Right ventricle myocardium inferior (tissue), 1 donor: ENCODE measurements at regions not wholly inside any gene's neighbourhood (a gene's known extent, or its start where the extent isn't known, plus 50 kb on each side); places are given as distances from the start of the nearest gene placed in this dataset.
"Not testable (repeated sequence)": the region's sequence is repeated elsewhere in the genome, so short reads cannot be mapped to it uniquely, and the experiment has no call there.

ENCODE experiments used
- ATAC-seq: fragments of 200-7000 bp; cut with Tn5 transposase; one replicate; pipeline ENCODE4 v1.9.1; 2020; ENCODE audit warnings: mild to moderate bottlenecking, moderate library complexity
- DNase-seq: peaks from one replicate; pipeline ENCODE4 v3.0.0; 2021; ENCODE audit errors: missing footprints
- intact Hi-C: fragments of 100-400 bp; cut with DNase I; formaldehyde crosslinking; loops from one replicate; pipeline ENCODE4 v1.11.0; 2022
- donor health status: DM: no; HTN: yes; CAD: no; lungs with severe emphysema.

DNA sequence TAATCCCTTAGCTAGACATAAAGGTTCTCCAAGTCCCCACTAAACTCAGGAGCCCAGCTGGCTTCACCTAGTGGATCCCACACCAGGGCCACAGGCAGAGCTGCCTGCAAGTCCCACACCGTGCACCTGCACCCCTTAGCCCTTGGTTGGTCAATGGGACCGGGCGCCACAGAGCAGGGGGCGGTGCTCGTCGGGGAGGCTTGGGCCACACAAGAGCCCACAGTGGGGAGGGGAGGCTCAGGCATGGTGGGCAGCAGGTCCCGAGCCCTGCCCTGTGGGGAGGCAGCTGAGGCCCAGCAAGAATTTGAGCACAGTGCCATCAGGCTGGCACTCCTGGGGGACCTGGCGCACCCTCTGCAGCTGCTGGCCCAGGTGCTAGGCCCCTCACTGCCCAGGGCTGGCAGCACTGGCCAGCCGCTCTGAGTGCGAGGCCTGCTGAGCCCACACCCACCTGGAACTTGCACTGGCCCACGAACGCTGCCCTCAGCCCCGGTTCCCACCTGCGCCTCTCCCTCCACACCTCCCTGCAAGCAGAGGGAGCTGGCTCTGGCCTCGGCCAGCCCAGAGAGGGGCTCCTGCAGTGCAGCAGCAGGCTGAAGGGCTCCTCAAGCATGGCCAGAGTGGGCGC is 101.7 kb upstream of the PGR start:
- DNase-seq, ATAC-seq, intact Hi-C loops: not testable (repeated sequence)

DNA sequence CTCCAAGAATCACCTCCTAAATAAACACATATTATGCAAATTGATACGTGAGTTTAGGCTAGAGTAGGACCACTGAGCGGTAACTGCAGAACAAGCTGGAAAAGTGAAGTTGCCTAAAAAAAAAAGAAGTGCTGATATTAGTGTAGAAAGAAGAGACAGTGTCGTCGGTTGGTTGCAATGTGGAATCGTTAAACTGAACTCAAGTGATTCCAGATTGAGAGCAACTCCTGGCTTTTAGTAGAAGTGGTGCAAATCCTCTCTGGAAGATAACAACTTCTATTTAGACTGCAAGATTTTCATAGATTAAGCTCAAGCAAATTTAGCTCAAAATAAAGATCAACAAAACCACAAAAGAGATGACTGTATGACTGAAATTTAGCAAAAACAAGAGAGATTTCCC is 97.0 kb upstream of the PGR start:
- no peak for DNase-seq
- intact Hi-C loops = no loop called here
- ATAC-seq = no peak

DNA sequence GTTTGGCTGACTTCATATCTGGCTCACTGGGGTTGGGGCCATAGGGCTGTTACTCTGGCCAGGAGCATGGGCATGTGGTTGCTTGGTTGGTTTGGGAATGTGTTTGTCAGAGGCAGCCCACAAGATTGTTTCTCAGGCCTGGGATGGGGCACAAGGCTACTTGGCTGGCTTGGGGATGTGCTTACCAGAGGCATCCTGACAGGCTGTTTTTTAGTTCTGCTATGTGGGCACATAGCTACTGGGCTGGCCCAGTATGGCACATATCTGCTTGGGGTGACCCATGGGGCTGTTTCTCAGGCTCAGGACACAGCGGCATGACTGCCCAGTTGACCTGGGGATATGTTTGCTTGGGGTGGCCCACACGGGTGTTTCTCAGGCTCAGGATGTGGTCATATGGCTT is 94.6 kb upstream of the PGR start:
- intact Hi-C loops = no loop called here
- ATAC-seq = no peak

DNA sequence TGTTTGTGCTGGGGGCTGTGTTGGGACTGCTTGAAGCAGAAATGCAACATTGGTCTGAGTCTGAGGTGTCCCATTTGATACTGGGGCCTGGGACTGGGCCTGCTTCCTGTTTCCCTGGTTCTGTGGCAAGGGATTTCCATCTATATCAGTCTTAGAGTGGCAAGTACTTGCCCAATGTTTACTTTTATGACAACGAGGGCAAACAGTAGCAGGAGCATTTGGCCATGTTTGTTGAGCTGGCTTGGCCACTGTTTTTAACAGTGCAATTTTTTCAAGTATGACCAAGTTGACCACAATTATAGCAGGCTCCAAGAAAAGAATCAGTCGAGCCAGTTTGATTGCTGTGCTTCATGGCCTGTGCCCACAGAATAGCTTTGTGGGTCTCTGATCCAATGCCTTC is 88.5 kb upstream of the PGR start:
- DNase-seq, intact Hi-C loops, ATAC-seq: not testable (repeated sequence)

More for the DNA sequence above, 94.6 kb upstream of the PGR start:
- no peak for DNase-seq

DNA sequence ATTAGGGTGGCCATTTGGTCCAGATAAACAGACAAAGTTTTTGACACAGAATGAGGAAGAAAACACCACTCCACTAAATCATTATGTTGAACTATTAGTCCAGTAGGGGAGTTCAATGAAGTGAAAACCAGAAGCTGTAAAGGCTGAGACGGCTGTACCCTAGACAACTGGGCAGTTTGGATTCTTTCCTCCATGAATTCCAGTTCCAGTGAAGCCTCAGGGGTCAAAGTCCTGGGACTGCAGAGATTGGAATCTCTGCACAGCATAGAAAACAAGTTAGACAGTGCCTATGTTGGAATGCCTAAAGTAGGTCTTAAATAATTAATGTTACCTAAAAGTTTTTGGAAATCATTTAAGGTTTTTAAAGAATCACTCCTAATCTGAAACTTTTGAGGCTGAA is 86.5 kb upstream of the PGR start:
- DNase-seq, intact Hi-C loops, ATAC-seq: not testable (repeated sequence)

DNA sequence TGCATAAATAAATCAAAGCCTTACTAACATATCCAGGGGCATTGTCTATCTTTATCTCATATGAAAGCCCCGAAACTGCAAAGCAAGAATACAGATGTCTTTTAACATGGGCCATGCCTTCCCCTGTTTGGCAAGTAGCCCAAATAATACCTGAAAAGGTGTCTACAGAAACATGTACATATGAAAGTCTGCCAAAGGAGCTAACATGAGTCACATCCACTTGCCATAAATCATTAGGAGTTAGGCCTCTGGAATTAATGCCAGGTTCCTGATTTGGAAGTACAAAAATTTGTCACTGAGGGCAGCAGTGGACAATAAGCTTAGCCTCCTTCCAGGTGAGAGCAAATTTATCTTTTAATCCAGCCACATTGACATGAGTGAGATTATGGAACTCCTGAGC is 85.5 kb upstream of the PGR start:
- DNase-seq = no peak
- intact Hi-C loops = no loop called here
- no peak for ATAC-seq

DNA sequence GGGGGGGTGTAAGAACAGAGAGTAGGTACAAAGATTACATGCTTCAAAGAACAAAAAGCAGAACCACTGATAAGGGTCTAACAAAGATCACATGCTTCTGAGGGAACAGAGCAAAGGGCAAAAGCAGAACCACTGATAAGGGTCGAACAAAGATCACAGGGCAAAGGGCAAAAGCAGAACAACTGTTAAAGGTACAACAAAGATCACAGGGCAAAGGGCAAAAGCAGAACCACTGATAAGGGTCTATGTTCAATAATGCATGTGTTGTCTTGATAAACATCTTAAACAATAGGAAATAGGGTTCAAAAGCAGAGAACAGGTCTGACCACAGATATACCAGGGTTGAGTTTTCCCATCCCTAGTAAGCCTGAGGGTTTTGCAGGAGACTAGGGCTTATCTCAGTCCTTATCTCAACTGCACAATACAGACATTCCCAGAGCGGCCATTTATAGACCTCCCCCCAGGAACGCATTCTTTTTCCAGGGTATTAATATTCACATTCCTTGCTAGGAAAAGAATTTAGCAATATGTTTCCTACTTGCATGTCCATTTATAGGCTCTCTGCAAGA is 81.9 kb upstream of the PGR start:
- no peak for ATAC-seq
- intact Hi-C loops = no loop called here

DNA sequence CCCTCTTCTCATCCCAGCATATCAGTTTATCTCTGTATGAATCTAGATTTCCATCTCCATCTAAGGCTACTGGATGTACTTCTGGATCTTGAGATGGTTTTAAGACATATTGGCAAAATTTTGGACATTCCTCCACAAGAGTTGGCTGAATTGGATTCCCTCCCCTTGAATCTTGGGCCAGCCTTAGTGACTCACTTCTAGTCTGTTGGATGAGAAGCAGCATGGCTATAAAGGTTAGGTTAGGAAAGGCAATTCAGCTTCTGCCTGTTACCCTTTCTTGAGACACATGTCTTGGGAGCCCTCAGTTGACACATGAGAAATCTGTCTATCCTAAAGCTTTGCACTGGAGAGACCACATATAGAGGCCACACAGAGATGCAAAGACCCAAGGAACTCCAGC is 73.0 kb upstream of the PGR start:
- ATAC-seq = no peak
- intact Hi-C loops = no loop called here
- no peak for DNase-seq

More for the DNA sequence above, 81.9 kb upstream of the PGR start:
- DNase-seq = no peak

DNA sequence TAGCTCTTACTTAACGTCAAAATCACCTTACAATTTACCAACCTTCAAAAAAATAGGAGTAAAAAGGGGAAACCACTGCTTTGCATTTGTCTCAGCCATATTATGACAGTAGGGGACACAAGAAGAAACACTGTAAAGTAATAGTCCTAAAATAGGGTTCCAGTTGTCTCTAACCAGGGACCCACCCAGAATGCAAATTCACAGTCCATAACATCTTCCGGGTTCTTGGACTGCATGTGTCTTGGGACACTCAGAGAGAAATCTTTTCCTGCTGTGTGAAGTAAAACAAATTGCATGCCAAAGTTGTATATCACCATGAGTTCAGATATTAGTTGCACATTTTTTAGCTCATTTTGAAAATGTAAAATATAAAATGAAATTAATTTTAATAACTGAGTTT is 69.8 kb upstream of the PGR start:
- no peak for ATAC-seq
- intact Hi-C loops = no loop called here

DNA sequence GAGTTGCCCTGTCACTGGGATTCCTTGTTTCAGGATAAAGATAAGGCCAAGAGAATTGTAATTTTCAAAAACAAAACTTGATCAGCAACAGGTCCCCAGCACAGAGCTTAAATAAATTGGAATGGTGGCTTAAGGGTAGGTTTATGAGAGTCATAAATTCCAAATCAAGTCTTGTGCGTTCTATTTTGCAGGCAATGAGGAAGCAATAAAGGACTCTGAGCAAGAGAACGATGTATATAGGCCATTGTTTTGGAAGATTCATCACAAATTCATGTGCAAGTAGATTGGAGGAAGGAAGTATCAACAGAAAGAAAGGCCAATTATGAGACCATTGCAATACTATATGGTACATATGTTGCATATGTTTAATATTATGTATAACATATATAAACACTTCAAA is 65.7 kb upstream of the PGR start:
- intact Hi-C loops = no loop called here
- no peak for DNase-seq
- no peak for ATAC-seq

More for the DNA sequence above, 69.8 kb upstream of the PGR start:
- no peak for DNase-seq

DNA sequence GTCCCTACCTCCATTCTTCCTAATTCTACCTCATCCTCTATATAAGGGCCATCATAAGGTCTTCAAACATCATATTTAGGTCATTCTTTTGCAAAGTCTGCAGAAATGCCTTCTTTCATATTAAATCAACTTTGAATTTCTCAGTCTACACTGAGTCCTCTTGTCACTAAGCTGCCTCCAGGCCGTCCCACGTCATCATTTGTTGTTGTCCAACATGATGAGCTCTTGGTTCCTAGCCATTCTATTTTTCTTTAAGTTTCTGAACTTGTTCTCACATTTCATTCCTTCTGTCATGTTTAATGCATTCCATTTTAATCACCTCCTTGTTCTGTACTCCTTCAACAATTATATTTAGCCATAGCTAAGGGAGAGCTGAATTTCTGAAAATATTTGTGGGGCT is 59.2 kb upstream of the PGR start:
- intact Hi-C loops = no loop called here
- ATAC-seq = no peak

DNA sequence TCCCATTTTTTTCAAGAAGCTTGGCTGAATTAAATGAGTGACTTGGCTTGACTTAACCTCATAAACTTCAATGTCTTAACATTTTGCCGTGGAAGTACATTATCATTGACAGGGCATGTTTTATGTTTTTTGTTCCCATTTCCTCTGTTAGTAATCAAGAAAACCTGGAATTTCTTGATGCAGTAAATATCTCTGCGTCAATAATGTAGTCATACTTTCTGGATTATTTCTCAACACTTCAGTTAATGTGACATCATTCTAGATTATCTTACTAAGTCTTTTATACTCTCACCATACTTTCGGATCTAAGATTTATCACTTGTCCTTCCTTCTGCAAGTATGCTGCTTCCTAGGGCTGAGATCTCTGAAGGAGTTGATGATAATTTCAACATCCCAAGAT is 58.6 kb upstream of the PGR start:
- intact Hi-C loops = no loop called here
- ATAC-seq (peak; percentile 31), DNase-seq (no peak)

More for the DNA sequence above, 59.2 kb upstream of the PGR start:
- DNase-seq = no peak

DNA sequence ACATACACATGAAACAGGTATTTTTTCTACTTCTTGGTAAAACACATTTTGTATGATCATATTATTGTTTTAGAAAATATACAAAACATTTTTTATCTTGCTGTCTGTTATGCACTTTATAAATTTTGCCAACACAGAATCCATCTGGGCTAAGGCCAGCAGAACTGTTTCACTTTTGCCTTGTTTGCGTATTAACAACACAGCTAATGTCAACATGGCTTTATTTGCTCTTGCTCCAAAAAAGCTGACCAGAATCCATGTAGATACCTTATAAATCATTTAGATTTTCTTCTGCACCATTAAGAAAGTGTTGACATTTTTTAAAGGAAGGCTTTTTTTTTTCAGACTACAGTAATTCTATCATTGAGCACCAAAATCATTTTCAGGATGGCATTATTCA is 58.1 kb upstream of the PGR start:
- intact Hi-C loops = no loop called here
- ATAC-seq (no peak), DNase-seq (no peak)

DNA sequence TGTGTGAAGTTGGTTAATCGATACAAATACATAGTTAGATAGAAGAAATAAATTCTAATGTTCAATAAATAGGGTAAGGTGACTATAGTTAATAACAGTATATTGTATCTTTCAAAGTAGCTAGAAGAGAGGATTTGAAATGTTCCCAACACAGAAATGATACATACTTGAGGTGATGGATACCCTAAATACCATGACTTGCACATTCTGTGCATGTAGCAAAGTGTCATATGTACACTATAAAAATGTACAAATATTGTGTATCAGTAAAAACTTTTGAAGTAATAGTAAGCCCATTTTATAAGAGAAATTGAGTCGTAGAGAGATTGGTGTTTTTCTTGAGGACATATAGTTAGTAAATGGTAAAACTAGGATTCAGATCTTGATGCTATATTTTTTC is 56.4 kb upstream of the PGR start:
- DNase-seq (no peak), ATAC-seq (no peak)
- intact Hi-C loops = no loop called here

DNA sequence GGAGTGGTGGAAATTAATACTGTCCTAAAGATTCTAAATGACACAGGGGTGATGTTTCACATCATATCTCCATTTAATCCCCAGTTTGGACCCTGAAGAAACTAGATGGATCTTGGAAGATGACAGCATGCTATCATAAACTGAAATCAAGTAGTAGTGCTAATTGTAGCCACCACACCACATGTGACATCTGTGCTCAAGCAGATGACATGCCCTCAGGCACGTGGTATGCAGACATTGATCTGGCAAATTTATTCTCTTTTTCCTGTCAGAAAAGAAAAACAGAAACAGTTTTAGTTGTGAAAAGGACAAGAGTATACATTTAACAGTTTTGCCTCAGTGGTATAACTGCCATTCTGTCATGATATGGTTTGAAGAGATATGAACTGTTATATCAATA is 52.9 kb upstream of the PGR start:
- intact Hi-C loops = no loop called here
- DNase-seq (no peak), ATAC-seq (no peak)

DNA sequence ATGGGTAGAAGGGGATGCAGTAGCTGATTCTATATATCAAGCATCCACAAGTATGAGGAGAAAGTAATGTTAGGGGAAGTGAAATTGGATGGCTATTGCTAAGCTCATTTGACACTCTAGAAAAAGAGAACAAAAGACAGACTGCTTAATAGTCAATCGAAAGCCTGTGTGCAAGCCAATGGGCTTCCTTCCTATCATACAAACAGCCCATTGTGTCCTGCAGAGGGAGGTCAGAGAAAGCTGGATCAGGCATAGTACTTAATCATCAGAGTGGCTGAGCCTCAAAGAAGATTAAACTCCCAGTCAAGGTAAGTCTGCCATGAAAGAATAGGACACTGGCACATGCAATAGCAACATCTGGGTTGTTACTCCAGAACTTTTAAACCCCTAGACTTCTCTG is 50.9 kb upstream of the PGR start:
- DNase-seq (no peak), ATAC-seq (no peak)
- intact Hi-C loops = no loop called here
